Vagina (tissue), 2 donors: ENCODE measurements at regions not wholly inside any gene's neighbourhood (a gene's known extent, or its start where the extent isn't known, plus 50 kb on each side); places are given as distances from the start of the nearest gene placed in this dataset.

Experiments
- CTCF ChIP-seq, 3 experiments: fragments of 450-650 bp in 2 of 3; fragments of 200-600 bp in 1 of 3; sonication (generic) in 1 of 3; IDR thresholded peaks; one replicate each; pipeline ENCODE4 v1.5.1; 2017 to 2019; ENCODE audit warnings: antibody characterized with exemption in 3 of 3, mild to moderate bottlenecking in 2 of 3, moderate library complexity in 2 of 3
- POLR2A ChIP-seq, 2 donors: fragments of 450-650 bp; IDR thresholded peaks; one replicate each; pipeline ENCODE4 v1.6.1; 2017; ENCODE audit warnings: antibody characterized with exemption in 2 of 2, mild to moderate bottlenecking in 2 of 2, moderate library complexity in 2 of 2

DNA sequence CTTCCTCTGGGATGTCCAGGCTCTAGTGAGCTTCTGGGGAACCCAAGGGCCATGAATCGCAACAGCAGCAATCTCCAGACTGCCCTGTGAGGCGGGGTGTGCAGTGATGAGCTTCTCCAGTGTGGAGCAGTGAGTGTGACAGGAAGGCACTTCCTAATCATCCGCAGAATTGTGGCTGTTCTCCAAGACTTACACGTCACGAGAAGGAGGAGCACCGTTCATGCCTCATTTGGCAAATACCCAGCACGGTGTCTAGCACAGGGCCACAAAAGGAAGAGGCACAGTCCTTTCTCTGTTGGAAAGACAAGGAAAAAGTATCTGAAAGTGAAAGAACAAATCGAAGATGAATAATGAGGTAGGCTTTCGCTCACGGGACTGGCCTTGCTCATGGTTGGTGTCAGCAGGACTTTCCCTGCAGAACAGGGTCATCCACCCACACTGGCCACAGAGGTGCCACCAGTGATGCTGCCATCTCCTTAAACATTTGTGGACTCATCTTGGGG is 125.1 kb upstream of the HAAO start:
- no peak for TF ChIP-seq CTCF (IDR thresholded peaks at IDR 0.05)
- TF ChIP-seq POLR2A (IDR thresholded peaks at IDR 0.05) = no peak
